Memory B cell (primary cell): ENCODE measurements at regions not wholly inside any gene's neighbourhood (a gene's known extent, or its start where the extent isn't known, plus 50 kb on each side); places are given as distances from the start of the nearest gene placed in this dataset.

Experiments
- ATAC-seq: fragments of 150-1000 bp; cut with Tn5 transposase; 2 replicates; pipeline ENCODE4 v1.10.0; 2021; ENCODE audit warnings: low read depth, mild to moderate bottlenecking, moderate library complexity
- DNase-seq, 2 donors: peaks; one replicate each; pipeline ENCODE4 v3.0.0; 2022; ENCODE audit warnings: low spot score in 2 of 2
- H3K27ac Mint-ChIP-seq: one replicate; pipeline ENCODE4 v1.8.0; 2022; ENCODE audit warnings: mild to moderate bottlenecking, moderate library complexity, mixed read lengths
- H3K27me3 Mint-ChIP-seq: one replicate; pipeline ENCODE4 v1.8.0; 2022; ENCODE audit warnings: mixed read lengths
- H3K36me3 Mint-ChIP-seq: one replicate; pipeline ENCODE4 v1.8.0; 2022; ENCODE audit warnings: mild to moderate bottlenecking, mixed read lengths
- H3K4me1 Mint-ChIP-seq: one replicate; pipeline ENCODE4 v1.8.0; 2022; ENCODE audit warnings: mixed read lengths
- H3K4me3 Mint-ChIP-seq: one replicate; pipeline ENCODE4 v1.8.0; 2022; ENCODE audit warnings: mild to moderate bottlenecking, moderate library complexity, mixed read lengths
- H3K9me3 Mint-ChIP-seq: one replicate; pipeline ENCODE4 v1.8.0; 2022; ENCODE audit warnings: mixed read lengths

DNA sequence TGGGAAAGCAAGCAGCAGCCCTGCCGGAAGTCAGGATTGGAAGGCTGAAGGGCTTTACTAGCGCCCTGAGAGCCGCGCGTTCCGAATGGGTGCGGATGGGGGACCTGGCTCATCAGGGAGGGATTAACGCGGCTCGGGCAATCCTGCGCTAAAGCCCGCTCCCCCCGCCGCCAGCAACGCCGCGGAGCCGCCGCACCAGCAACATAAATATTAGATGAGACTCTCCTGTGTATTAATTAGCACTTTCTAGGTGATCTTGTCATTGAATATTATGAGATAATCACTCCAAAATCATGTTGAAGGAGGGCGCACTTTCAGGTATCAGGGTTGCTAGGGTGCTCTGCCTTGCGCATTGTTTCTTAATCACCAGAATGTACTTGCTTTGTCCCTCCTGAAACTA is 357.2 kb upstream of the FAM241A start:
- H3K27me3 Mint-ChIP-seq, result peaks cover 5% of the 10 kb centered on the region
- DNase-seq (no peak), ATAC-seq (no peak)
- no peaks in the 10 kb centered on the region for H3K4me1 Mint-ChIP-seq
- no peaks in the 10 kb centered on the region for H3K9me3 Mint-ChIP-seq
- H3K4me3 Mint-ChIP-seq, result no peak overlapping the region
- no peak overlapping the region for H3K27ac Mint-ChIP-seq
- H3K36me3 Mint-ChIP-seq, result no peaks in the 10 kb centered on the region

DNA sequence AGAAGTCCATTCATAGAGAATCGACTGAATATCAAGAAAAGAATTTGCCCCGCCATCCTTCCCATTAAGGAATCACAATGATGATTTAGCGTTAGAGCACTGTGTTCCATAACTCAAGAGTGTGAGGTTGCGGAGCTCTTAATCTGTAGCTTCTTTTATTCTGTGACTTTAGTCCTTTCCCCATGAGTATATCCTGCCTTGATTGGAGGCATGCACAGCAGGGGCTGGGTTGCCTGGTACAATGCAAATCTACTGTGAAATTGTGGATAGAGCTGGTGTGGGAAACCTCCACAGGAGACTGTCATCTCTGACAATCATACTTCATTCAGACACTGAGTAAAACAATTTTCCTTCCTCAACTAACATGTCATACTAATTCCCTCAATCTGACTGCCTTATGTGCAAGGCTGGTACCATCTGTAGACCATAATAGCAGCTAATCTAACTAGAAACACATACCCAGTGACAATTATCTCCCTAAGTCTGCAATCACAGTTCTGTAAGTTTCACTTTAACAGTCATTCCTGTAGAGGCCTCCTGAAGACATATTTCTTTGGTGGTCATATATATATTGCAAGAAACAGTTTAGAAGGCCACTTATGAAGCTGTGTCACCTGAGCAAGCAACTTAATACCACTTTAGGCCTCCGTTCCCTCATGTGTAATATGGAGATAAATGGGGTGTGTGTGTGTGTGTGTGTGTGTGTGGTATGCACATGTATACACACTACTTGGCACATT is 355.2 kb upstream of the FAM241A start:
- ATAC-seq, result no peak

DNA sequence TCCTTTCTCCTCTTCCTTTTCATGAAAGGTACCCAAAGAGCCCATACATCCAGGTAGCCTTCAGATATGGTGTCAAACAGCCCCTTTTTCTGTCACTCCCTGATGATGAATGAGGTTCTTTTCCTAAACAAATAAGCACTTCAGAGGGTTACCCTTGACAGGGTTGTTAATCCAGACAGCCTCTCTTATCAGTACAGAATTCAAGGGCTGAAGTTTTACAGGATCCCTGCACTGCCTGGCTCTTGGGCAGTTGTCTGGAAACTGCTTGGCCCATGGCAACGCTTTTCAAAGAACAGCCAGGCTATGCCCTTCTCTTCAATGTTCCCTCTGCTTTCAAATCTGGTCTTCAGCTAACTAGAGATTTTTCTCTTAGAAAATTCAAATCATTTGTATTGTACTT is 352.6 kb upstream of the FAM241A start:
- DNase-seq (no peak), ATAC-seq (no peak)
- H3K27me3 Mint-ChIP-seq, result peaks cover 3% of the 10 kb centered on the region
- H3K9me3 Mint-ChIP-seq, result no peaks in the 10 kb centered on the region
- no peak overlapping the region for H3K4me3 Mint-ChIP-seq
- no peaks in the 10 kb centered on the region for H3K36me3 Mint-ChIP-seq
- H3K27ac Mint-ChIP-seq, result no peak overlapping the region
- H3K4me1 Mint-ChIP-seq, result no peaks in the 10 kb centered on the region

More for the DNA sequence above, 355.2 kb upstream of the FAM241A start:
- peaks cover 5% of the 10 kb centered on the region for H3K27me3 Mint-ChIP-seq
- no peak overlapping the region for H3K27ac Mint-ChIP-seq
- H3K36me3 Mint-ChIP-seq, result no peaks in the 10 kb centered on the region
- no peak for DNase-seq
- H3K9me3 Mint-ChIP-seq, result no peaks in the 10 kb centered on the region
- no peak overlapping the region for H3K4me3 Mint-ChIP-seq
- H3K4me1 Mint-ChIP-seq, result no peaks in the 10 kb centered on the region

DNA sequence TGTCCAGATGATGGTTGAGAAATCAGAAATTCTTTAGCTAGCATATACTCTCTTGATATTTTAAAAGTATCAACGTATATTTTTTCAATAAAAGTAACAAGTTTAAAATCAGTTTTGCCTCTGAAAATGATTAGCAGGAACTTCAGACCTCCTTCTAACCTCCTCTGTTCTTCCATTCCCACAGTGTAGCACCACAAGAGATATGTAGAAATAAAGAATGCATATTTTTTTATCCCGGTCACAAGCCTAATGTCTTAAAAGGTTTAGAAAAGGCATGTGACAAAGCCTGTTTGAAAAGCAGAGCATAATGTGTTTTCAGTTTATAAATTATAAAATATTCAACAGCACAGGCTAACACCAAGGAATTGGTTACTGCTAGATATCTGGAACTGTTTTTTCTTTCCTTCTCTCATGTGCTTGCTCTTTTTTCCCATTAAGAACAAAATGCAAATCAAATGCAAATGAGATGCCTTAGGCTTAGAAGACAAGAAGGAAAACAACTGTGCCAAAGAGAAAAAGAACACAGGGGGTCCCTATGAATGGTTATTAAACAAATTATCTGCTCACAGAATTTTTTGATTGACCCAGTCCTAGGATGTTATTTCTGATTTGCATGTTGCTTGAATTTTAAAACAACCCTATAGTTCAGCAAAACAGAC is 351.7 kb upstream of the FAM241A start:
- no peak for ATAC-seq
- H3K27ac Mint-ChIP-seq, result no peak overlapping the region

DNA sequence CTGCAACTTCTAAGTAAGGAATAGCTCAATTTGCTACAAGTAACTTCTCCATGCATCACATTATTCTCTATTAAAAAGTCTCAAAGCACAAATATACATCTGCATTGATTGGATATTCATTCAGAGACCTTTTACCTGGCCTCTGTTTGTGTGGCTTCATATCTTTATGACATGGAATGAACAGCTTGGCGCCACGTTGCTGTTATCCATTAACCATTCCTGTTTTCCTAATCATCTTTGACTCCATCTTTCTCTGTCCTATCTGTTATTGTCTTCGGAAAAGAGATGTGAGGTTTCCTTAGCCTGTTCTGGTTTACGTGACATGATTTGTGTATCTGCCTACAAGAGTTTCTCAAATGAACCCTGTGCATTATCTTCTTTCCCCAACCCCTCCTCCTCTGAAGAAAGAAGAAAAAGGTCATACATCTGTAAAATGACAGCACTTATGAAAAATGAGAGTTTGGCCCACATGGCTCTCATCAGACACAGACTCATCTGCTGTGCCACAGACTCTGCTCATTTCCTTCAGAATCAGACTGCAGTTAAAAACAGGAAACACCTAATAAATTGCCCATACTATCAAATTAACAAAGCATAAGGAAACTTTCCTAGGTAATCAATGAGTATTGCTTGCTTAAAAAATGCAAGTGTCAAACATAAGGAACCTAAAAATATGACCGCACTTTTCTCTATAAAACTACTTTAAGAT is 347.6 kb upstream of the FAM241A start:
- Mint-ChIP-seq H3K27me3 (peaks cover 2% of the 10 kb centered on the region), H3K4me1 (no peaks in the 10 kb centered on the region), H3K9me3 (no peaks in the 10 kb centered on the region), H3K4me3 (no peak overlapping the region), H3K27ac (no peak overlapping the region), H3K36me3 (no peaks in the 10 kb centered on the region)
- DNase-seq (no peak), ATAC-seq (no peak)

More for the DNA sequence above, 351.7 kb upstream of the FAM241A start:
- Mint-ChIP-seq H3K9me3 (no peaks in the 10 kb centered on the region), H3K27me3 (peaks cover 3% of the 10 kb centered on the region), H3K4me1 (no peaks in the 10 kb centered on the region), H3K4me3 (no peak overlapping the region), H3K36me3 (no peaks in the 10 kb centered on the region)
- DNase-seq, result no peak

DNA sequence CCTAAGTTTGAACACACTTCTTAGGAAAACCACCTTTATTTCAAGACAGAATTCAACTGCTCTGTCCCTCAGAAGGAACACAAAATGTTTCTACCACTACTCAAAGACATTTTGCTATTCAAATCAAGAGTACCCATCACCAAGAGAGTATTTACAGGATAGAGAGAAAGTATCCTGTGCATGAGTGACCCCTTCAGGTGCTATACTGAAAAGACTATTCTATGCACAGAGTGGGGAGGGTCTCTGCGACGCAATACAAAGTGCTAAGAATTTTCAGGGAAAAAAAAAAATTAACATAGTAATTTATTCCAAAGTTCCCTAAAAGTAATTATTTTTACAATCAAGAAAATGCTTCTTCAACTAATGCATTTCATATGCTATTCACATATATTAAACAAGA is 346.4 kb upstream of the FAM241A start:
- Mint-ChIP-seq H3K27me3 (peaks cover 2% of the 10 kb centered on the region), H3K36me3 (no peaks in the 10 kb centered on the region), H3K27ac (no peak overlapping the region), H3K9me3 (no peaks in the 10 kb centered on the region), H3K4me3 (no peak overlapping the region), H3K4me1 (no peaks in the 10 kb centered on the region)
- ATAC-seq (no peak), DNase-seq (no peak)

DNA sequence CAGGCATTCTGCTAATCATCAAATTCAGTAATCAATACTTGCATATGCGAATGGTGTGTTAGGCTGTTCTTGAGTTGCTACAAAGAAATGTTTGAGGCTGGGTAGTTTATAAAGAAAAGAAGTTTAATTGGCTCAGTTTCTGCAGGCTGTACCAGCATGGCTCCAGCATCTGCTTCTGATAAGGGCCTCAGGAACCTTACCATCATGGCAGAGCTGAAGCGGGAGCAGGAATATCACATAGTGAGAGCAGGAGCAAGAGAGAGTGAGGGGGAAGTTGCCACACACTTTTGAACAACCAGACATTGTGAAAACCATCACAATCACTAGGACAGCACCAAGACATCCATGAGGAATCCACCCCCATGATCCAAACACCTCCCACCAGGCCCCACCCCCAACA is 344.7 kb upstream of the FAM241A start:
- DNase-seq (no peak), ATAC-seq (no peak)
- H3K4me3 Mint-ChIP-seq, result no peak overlapping the region
- peaks cover 2% of the 10 kb centered on the region for H3K27me3 Mint-ChIP-seq
- no peaks in the 10 kb centered on the region for H3K36me3 Mint-ChIP-seq
- H3K27ac Mint-ChIP-seq, result no peak overlapping the region
- no peaks in the 10 kb centered on the region for H3K9me3 Mint-ChIP-seq
- no peaks in the 10 kb centered on the region for H3K4me1 Mint-ChIP-seq

DNA sequence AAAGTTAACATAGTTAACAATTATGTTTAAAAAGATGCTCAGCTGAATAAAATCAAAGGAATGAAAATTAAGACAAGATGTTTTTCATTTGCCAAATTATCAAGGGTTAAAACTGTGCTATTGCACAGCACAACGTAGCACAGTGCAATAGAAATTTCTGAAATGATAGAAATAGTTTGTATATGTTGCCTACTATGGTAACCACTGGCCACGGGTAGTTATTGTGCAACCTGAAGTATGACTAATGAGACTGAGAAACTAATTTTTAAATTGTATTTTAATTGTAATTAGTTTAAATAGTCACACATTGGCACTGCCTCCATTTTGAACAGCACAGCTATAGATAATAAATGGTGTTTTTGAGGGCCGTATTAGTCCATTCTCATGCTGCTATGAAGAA is 343.1 kb upstream of the FAM241A start:
- ATAC-seq (no peak), DNase-seq (no peak)

DNA sequence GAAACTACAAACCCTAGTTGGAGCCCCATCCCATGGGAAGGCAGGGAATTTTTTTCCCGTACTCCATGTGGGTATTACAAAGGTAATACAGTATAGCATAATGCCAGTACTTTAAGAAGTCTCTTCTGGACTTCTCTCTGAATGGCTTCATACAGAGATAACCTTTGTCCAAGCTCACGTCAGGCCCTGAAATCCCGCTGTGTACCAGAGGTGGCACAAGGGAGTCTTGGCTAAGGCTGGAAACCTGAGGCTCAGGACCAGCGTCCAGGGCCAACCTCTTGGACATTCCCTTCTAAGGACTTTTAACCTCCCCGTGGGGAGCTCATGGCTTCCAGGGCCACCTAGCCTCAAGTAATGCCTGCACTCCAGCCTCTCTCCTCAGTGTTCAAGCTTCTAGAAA is 338.9 kb upstream of the FAM241A start:
- no peaks in the 10 kb centered on the region for H3K27me3 Mint-ChIP-seq
- ATAC-seq (no peak), DNase-seq (no peak)
- H3K4me3 Mint-ChIP-seq, result no peak overlapping the region
- H3K27ac Mint-ChIP-seq, result no peak overlapping the region
- no peaks in the 10 kb centered on the region for H3K4me1 Mint-ChIP-seq
- H3K36me3 Mint-ChIP-seq, result no peaks in the 10 kb centered on the region
- no peaks in the 10 kb centered on the region for H3K9me3 Mint-ChIP-seq

More for the DNA sequence above, 343.1 kb upstream of the FAM241A start:
- H3K36me3 Mint-ChIP-seq, result no peaks in the 10 kb centered on the region
- H3K9me3 Mint-ChIP-seq, result no peaks in the 10 kb centered on the region
- H3K27ac Mint-ChIP-seq, result no peak overlapping the region
- H3K4me3 Mint-ChIP-seq, result no peak overlapping the region
- H3K4me1 Mint-ChIP-seq, result no peaks in the 10 kb centered on the region
- H3K27me3 Mint-ChIP-seq, result peaks cover 2% of the 10 kb centered on the region

DNA sequence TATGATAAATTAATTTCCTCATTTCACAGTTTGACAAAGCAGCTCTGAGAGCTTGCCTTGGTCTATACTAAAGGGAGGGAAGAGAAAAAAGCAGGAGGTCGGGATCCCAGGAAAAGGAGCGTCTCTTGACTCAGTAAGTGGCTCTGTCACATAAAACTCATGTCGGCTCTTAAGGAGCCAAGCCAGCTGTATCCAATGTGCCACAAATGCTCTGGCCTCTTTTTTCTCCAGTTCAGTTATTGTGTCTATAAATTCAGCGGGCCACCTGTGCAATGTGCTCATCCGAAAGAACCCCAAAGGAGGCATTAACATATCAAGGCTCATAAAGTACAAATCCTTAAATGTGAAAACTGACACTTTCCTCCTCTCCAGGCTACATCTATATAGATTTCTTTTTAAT is 337.7 kb upstream of the FAM241A start:
- ATAC-seq (no peak), DNase-seq (no peak)
- Mint-ChIP-seq H3K4me3 (no peak overlapping the region), H3K27me3 (no peaks in the 10 kb centered on the region), H3K27ac (no peak overlapping the region), H3K36me3 (no peaks in the 10 kb centered on the region), H3K9me3 (no peaks in the 10 kb centered on the region), H3K4me1 (no peaks in the 10 kb centered on the region)

DNA sequence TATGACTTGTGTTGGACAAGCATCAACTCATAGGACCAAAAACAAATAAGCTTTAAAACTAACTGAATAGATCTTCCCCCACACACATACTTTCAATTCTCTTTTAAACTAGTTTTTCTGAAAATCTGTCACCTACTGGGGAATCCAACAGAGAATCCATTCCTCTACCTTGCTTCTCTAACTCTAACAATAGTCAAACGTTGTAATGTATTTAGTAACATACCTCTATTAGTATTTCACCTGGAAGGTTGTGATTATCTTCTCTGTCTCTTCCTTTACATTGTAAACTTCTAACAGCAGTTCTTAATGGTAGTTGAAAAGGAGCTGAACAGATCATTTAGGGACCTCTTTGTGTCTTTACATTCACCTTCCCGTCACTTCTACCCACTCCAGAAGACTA is 337.1 kb upstream of the FAM241A start:
- no peak overlapping the region for H3K27ac Mint-ChIP-seq
- H3K4me1 Mint-ChIP-seq, result no peaks in the 10 kb centered on the region
- H3K4me3 Mint-ChIP-seq, result no peak overlapping the region
- no peaks in the 10 kb centered on the region for H3K9me3 Mint-ChIP-seq
- H3K27me3 Mint-ChIP-seq, result no peaks in the 10 kb centered on the region
- H3K36me3 Mint-ChIP-seq, result no peaks in the 10 kb centered on the region
- ATAC-seq (no peak), DNase-seq (no peak)

DNA sequence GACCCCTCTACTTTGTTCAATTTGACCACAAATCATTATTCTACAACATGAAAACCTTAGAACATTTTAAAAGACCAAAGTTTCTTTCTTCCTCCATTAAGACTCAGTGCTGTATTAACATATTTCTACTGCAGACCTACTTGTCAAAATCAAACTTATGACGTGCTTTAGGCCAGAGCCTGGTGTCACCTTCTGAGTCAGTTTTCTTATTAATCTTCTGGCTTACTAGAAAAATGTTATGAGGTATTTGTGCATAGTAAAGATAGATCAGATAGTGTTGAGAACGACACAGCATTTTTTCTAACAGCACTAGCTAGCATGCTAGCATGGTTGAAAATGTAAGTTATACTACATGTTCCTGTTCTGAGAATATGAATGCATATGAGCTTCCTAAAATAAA is 333.6 kb upstream of the FAM241A start:
- Mint-ChIP-seq H3K4me1 (no peaks in the 10 kb centered on the region), H3K27ac (no peak overlapping the region), H3K36me3 (no peaks in the 10 kb centered on the region), H3K27me3 (no peaks in the 10 kb centered on the region), H3K4me3 (no peak overlapping the region), H3K9me3 (peaks cover 2% of the 10 kb centered on the region)
- ATAC-seq (no peak), DNase-seq (no peak)

DNA sequence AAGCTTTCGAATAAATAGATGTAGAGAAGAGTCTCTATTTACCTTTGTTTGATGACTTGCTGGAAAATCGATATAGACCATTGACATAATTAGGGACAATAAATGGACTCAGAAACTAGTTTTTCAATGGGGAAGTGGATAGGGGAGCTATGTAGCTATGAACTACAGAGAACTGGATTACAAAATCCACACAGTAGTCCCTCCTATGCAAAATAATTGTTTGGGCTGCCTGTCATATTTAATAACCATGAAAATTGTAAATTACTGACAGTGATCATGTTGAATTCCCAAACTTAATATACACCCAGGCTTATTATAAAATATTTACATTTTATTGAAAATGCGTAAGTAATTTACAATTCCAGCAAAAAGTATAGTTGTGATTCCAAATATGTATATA is 333.1 kb upstream of the FAM241A start:
- DNase-seq, result no peak
- no peak for ATAC-seq
- Mint-ChIP-seq H3K4me1 (no peaks in the 10 kb centered on the region), H3K27ac (no peak overlapping the region), H3K36me3 (no peaks in the 10 kb centered on the region), H3K9me3 (peaks cover 2% of the 10 kb centered on the region), H3K4me3 (no peak overlapping the region), H3K27me3 (no peaks in the 10 kb centered on the region)

DNA sequence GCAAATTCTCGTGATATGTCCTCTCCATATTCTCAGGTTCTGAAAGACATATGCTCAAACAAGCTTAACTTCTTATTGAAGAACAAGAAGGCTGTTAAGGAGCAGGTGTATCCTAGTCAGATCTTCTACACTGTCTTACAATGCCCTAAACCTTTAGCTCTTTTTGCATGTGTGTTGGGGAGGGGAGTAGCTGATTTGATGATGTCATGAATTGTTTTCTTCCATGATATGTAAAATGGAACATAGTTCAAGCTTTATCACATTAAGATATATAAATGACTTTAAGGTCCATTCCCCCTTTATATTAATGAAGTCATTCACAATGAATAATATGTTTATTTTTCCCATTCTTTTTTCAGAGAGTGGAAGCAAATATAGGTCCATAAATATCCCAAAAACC is 332.5 kb upstream of the FAM241A start:
- Mint-ChIP-seq H3K27ac (no peak overlapping the region), H3K9me3 (peaks cover 2% of the 10 kb centered on the region), H3K27me3 (no peaks in the 10 kb centered on the region), H3K4me1 (no peaks in the 10 kb centered on the region), H3K36me3 (no peaks in the 10 kb centered on the region), H3K4me3 (no peak overlapping the region)
- no peak for ATAC-seq
- no peak for DNase-seq
